MM.1S (cell line): ENCODE measurements at regions not wholly inside any gene's neighbourhood (a gene's known extent, or its start where the extent isn't known, plus 50 kb on each side); places are given as distances from the start of the nearest gene placed in this dataset.

Experiments used
- DNase-seq: peaks from one replicate; pipeline ENCODE4 v3.0.0-alpha.2; 2015
- H2AFZ ChIP-seq: fragments of 300-600 bp; sonication (generic); 2 replicates; pipeline ENCODE4 v1.6.0; 2016; ENCODE audit warnings: antibody characterized with exemption, low read length
- H3F3A ChIP-seq: fragments of 300-600 bp; sonication (generic); 2 replicates; pipeline ENCODE4 v1.6.1; 2016; ENCODE audit warnings: mild to moderate bottlenecking, antibody characterized with exemption, low read length, moderate library complexity, mixed read lengths; ENCODE audit not compliant: insufficient read depth
- H3K27ac ChIP-seq: fragments of 300-600 bp; sonication (generic); 2 replicates; pipeline ENCODE4 v1.5.1; 2016; ENCODE audit warnings: mild to moderate bottlenecking, low read length
- H3K27me3 ChIP-seq: fragments of 300-600 bp; sonication (generic); replicated peaks from 2 replicates; pipeline ENCODE4 v1.6.0; 2016; ENCODE audit warnings: low read length; ENCODE audit not compliant: insufficient read depth
- H3K36me3 ChIP-seq: fragments of 300-600 bp; sonication (generic); replicated peaks from 2 replicates; pipeline ENCODE4 v1.6.1; 2016; ENCODE audit warnings: mild to moderate bottlenecking, low read length, mixed read lengths; ENCODE audit not compliant: insufficient read depth
- H3K4me1 ChIP-seq: fragments of 300-600 bp; sonication (generic); 2 replicates; pipeline ENCODE4 v1.6.1; 2016; ENCODE audit warnings: low read length, mixed read lengths
- H3K4me2 ChIP-seq: fragments of 300-600 bp; sonication (generic); 2 replicates; pipeline ENCODE4 v1.6.0; 2016; ENCODE audit warnings: low read depth, low read length
- H3K4me3 ChIP-seq: fragments of 300-600 bp; sonication (generic); 2 replicates; pipeline ENCODE4 v1.5.1; 2016; ENCODE audit warnings: low read length, mixed read lengths
- H3K79me2 ChIP-seq: fragments of 300-600 bp; sonication (generic); 2 replicates; pipeline ENCODE4 v1.6.1; 2016; ENCODE audit warnings: mixed run types, low read length, mixed read lengths
- H3K9ac ChIP-seq: fragments of 300-600 bp; sonication (generic); 2 replicates; pipeline ENCODE4 v1.6.1; 2016; ENCODE audit warnings: low read length, mixed read lengths
- H3K9me2 ChIP-seq: fragments of 300-600 bp; sonication (generic); replicated peaks from 2 replicates; pipeline ENCODE4 v1.6.1; 2016; ENCODE audit warnings: mild to moderate bottlenecking, low read length, mixed read lengths; ENCODE audit not compliant: insufficient read depth
- H3K9me3 ChIP-seq: fragments of 300-600 bp; sonication (generic); replicated peaks from 2 replicates; pipeline ENCODE4 v1.6.1; 2016; ENCODE audit warnings: mild to moderate bottlenecking, low read length, mixed read lengths; ENCODE audit not compliant: insufficient read depth
- H4K20me1 ChIP-seq: fragments of 300-600 bp; sonication (generic); 2 replicates; pipeline ENCODE4 v1.6.1; 2016; ENCODE audit warnings: mild to moderate bottlenecking, low read length, moderate library complexity, mixed read lengths; ENCODE audit not compliant: insufficient read depth
- EZH2 ChIP-seq: fragments of 300-600 bp; sonication (generic); optimal IDR thresholded peaks from 2 replicates; pipeline ENCODE3; 2017; ENCODE audit warnings: low read depth, mild to moderate bottlenecking, antibody characterized with exemption, low read length, mixed read lengths
- EZH2phosphoT487 ChIP-seq: fragments of 300-600 bp; sonication (generic); IDR thresholded peaks from 2 replicates; pipeline ENCODE4 v1.6.1; 2018; ENCODE audit warnings: antibody characterized with exemption, low read length
- TF ChIP-seq, protein P1 (sequence below): fragments of 300-600 bp; sonication (generic); IDR thresholded peaks from 2 replicates; pipeline ENCODE4 v1.5.1; 2016; ENCODE audit warnings: antibody characterized with exemption, low read length, mixed read lengths

DNA sequence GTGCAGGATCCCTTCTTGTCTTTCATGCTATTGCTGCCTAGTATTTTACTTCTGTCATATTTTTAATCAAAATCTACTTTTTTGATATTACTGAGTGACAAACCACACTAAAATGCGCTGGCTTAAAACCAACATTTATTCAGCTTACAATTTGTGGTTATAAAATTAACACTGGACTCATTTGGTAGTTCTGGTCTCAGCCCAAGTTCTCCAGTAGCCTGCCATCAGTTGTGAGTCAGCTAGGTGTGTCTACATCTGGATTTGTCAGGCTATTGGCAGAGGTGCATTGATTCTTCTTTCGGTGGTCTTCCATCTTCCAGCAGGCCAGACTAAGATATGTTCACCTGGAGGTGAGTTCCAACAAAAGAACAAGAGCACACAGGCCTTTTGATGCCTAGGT lies 765.1 kb upstream of the FBXO33 start:
- H3K9me2 ChIP-seq = no peaks in the 10 kb centered on the region
- TF ChIP-seq EZH2phosphoT487 = no peak
- TF ChIP-seq, protein P1, sequence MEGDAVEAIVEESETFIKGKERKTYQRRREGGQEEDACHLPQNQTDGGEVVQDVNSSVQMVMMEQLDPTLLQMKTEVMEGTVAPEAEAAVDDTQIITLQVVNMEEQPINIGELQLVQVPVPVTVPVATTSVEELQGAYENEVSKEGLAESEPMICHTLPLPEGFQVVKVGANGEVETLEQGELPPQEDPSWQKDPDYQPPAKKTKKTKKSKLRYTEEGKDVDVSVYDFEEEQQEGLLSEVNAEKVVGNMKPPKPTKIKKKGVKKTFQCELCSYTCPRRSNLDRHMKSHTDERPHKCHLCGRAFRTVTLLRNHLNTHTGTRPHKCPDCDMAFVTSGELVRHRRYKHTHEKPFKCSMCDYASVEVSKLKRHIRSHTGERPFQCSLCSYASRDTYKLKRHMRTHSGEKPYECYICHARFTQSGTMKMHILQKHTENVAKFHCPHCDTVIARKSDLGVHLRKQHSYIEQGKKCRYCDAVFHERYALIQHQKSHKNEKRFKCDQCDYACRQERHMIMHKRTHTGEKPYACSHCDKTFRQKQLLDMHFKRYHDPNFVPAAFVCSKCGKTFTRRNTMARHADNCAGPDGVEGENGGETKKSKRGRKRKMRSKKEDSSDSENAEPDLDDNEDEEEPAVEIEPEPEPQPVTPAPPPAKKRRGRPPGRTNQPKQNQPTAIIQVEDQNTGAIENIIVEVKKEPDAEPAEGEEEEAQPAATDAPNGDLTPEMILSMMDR = no peak
- no peak for TF ChIP-seq EZH2

DNA sequence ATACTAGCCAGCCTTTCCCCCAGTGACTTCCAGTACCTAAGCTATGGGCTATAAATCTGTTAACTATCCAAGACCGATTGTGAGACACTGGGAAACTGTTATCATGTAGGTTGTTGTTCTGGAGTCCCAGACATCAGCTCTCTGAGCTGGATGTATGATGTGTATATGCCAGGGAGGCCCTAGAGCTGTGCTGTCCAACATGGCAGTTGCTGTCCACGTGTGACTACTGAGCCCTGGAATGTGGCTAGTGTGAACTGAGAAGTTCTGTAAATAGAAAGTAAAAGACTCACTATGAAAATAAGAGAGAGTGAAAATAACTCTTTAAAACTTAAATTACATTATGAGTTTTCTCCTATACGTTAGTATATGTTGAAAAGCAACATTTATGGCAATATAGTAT lies 755.8 kb upstream of the FBXO33 start:
- TF ChIP-seq EZH2phosphoT487 = no peak
- H3K27me3 ChIP-seq = no peaks in the 10 kb centered on the region
- no peak overlapping the region for H3K4me2 ChIP-seq
- H3K36me3 ChIP-seq = no peaks in the 10 kb centered on the region
- no peaks in the 10 kb centered on the region for H3K9me3 ChIP-seq
- H4K20me1 ChIP-seq = no peaks in the 10 kb centered on the region
- H3F3A ChIP-seq = no peaks in the 10 kb centered on the region
- no peak overlapping the region for H3K9ac ChIP-seq
- H2AFZ ChIP-seq = no peak overlapping the region
- no peaks in the 10 kb centered on the region for H3K4me1 ChIP-seq
- DNase-seq = no peak
- H3K79me2 ChIP-seq = no peaks in the 10 kb centered on the region
- H3K4me3 ChIP-seq = no peak overlapping the region
- H3K27ac ChIP-seq = no peak overlapping the region
- no peaks in the 10 kb centered on the region for H3K9me2 ChIP-seq

More for the DNA sequence above, 765.1 kb upstream of the FBXO33 start:
- H3K4me3 ChIP-seq = no peak overlapping the region
- H3K79me2 ChIP-seq = no peaks in the 10 kb centered on the region
- H3F3A ChIP-seq = no peaks in the 10 kb centered on the region
- no peak for DNase-seq
- H3K4me2 ChIP-seq = no peak overlapping the region
- H3K9ac ChIP-seq = no peak overlapping the region
- H3K9me3 ChIP-seq = no peaks in the 10 kb centered on the region
- no peaks in the 10 kb centered on the region for H3K36me3 ChIP-seq
- H3K27me3 ChIP-seq = no peaks in the 10 kb centered on the region
- H2AFZ ChIP-seq = no peak overlapping the region
- H3K4me1 ChIP-seq = no peaks in the 10 kb centered on the region
- H3K27ac ChIP-seq = no peak overlapping the region
- H4K20me1 ChIP-seq = no peaks in the 10 kb centered on the region

DNA sequence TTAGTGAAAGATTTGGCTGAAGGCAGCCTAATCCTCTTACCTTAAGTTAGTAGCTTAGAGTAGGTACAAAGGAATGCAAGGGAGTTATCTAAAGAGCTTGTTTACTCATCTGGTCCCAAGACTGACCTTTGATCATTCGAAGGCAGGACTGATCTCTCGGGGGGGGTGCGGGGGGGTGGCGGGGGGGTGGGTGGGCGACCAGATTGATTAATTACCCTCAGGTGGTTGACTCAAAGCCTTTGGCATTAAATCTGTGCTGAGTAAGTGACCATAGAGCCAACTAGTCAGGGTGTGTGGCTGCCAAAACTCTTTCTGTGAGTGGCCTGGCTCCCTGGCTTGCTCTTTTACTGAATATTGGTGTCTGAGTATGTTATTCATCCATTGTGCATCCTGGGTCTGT lies 731.9 kb upstream of the FBXO33 start:
- Histone ChIP-seq H4K20me1 (no peaks in the 10 kb centered on the region), H3K4me3 (no peak overlapping the region), H3K27ac (no peak overlapping the region), H3K4me1 (no peaks in the 10 kb centered on the region), H3K9me3 (no peaks in the 10 kb centered on the region), H2AFZ (no peak overlapping the region), H3K27me3 (no peaks in the 10 kb centered on the region), H3K4me2 (no peak overlapping the region), H3F3A (no peaks in the 10 kb centered on the region), H3K79me2 (no peaks in the 10 kb centered on the region), H3K36me3 (no peaks in the 10 kb centered on the region), H3K9me2 (no peaks in the 10 kb centered on the region), H3K9ac (no peak overlapping the region)
- DNase-seq = no peak
- TF ChIP-seq EZH2phosphoT487 = no peak
- no peak for TF ChIP-seq EZH2
- TF ChIP-seq, protein P1 = no peak

DNA sequence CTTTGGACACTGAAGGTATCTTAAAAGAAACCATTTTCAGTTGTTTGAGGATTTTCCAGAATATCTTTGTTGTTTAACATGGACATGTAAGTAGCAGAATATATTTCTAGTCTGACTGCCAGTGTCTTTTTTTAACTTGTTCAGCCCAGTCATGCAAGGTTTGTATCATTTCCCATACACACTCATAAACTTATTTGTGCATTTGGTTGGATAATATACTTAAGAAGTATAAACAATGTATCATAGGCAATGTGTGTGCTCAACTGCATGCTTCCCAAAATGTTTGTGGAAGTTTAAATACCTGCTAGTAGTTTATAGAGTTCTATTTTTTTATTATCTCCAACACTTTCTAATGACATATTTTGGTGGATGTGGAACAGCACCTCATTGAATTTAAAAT lies 707.4 kb upstream of the FBXO33 start:
- Histone ChIP-seq H3K4me2 (no peak overlapping the region), H3K9ac (no peak overlapping the region), H3K9me2 (no peaks in the 10 kb centered on the region), H4K20me1 (no peaks in the 10 kb centered on the region), H3K79me2 (no peaks in the 10 kb centered on the region), H3K36me3 (no peaks in the 10 kb centered on the region), H3F3A (no peaks in the 10 kb centered on the region), H3K9me3 (no peaks in the 10 kb centered on the region), H3K27ac (no peak overlapping the region), H2AFZ (no peak overlapping the region), H3K4me3 (no peak overlapping the region), H3K27me3 (no peaks in the 10 kb centered on the region), H3K4me1 (no peaks in the 10 kb centered on the region; the same call in 1 of the 2 replicates)
- TF ChIP-seq, protein P1 = no peak
- TF ChIP-seq EZH2phosphoT487 (no peak), EZH2 (no peak)
- no peak for DNase-seq
